ENCODE measurements at regions not wholly inside any gene's neighbourhood (a gene's known extent, or its start where the extent isn't known, plus 50 kb on each side); places are given as distances from the start of the nearest gene placed in this dataset.
"Not testable (repeated sequence)": the region's sequence is repeated elsewhere in the genome, so short reads cannot be mapped to it uniquely, and the experiment has no call there.

GRCh38 chr5:71930554-71930953 lies 176.7 kb upstream of the MAP1B start:
- TF ChIP-seq, protein P1, sequence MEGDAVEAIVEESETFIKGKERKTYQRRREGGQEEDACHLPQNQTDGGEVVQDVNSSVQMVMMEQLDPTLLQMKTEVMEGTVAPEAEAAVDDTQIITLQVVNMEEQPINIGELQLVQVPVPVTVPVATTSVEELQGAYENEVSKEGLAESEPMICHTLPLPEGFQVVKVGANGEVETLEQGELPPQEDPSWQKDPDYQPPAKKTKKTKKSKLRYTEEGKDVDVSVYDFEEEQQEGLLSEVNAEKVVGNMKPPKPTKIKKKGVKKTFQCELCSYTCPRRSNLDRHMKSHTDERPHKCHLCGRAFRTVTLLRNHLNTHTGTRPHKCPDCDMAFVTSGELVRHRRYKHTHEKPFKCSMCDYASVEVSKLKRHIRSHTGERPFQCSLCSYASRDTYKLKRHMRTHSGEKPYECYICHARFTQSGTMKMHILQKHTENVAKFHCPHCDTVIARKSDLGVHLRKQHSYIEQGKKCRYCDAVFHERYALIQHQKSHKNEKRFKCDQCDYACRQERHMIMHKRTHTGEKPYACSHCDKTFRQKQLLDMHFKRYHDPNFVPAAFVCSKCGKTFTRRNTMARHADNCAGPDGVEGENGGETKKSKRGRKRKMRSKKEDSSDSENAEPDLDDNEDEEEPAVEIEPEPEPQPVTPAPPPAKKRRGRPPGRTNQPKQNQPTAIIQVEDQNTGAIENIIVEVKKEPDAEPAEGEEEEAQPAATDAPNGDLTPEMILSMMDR (conservative IDR thresholded peaks at IDR 0.05), result not testable (repeated sequence)
- TF ChIP-seq ZFX (IDR thresholded peaks at IDR 0.05), result not testable (repeated sequence)

Data from C4-2B (cell line).